OCI-LY7 (cell line): ENCODE measurements at regions not wholly inside any gene's neighbourhood (a gene's known extent, or its start where the extent isn't known, plus 50 kb on each side); places are given as distances from the start of the nearest gene placed in this dataset.

ENCODE experiments used
- BruUV-seq: library from RNA; stranded (reverse); fragments of 400-500 nt; replicated peaks from 2 replicates; lab custom pipeline; 2021; lab: Mats Ljungman, UMichigan
- CTCF ChIA-PET: fragments of 300-600 bp; sonication (Branson Sonifier 250); formaldehyde crosslinking; loops from one replicate; lab custom pipeline; 2022; ENCODE audit warnings: antibody characterized with exemption; ENCODE audit not compliant: unreplicated experiment; lab: Charles Lee
- POLR2A ChIA-PET: fragments of 300-600 bp; sonication (Branson Sonifier 250); formaldehyde crosslinking; loops from one replicate; lab custom pipeline; 2022; ENCODE audit warnings: antibody characterized with exemption; lab: Charles Lee
- DNase-seq: peaks from one replicate; pipeline ENCODE4 v3.0.0-alpha.2; 2015; ENCODE audit warnings: low spot score
- H2AFZ ChIP-seq: fragments of 200-600 bp; sonication (generic), shearing (Covaris generic); 2 replicates; pipeline ENCODE4 v1.6.1; 2014; ENCODE audit warnings: mild to moderate bottlenecking, antibody characterized with exemption, low read length, moderate library complexity
- H3K27ac ChIP-seq: fragments of 200-600 bp; sonication (generic); 2 replicates; pipeline ENCODE4 v1.5.1; 2014; ENCODE audit warnings: mixed run types, low read depth, mild to moderate bottlenecking, moderate library complexity, low read length, inconsistent platforms; ENCODE audit not compliant: poor library complexity, severe bottlenecking
- H3K36me3 ChIP-seq: fragments of 200-600 bp; sonication (generic); 2 replicates; pipeline ENCODE4 v1.6.1; 2014; ENCODE audit warnings: mild to moderate bottlenecking, antibody characterized with exemption, low read length, moderate library complexity, mixed read lengths; ENCODE audit not compliant: insufficient read depth
- H3K4me1 ChIP-seq: fragments of 200-600 bp; sonication (generic); 2 replicates; pipeline ENCODE4 v1.5.1; 2014; ENCODE audit warnings: mild to moderate bottlenecking, low read length; ENCODE audit not compliant: insufficient read depth, poor library complexity, severe bottlenecking
- H3K4me2 ChIP-seq: fragments of 200-600 bp; sonication (generic); 2 replicates; pipeline ENCODE4 v1.6.1; 2014; ENCODE audit warnings: mild to moderate bottlenecking, low read length
- H3K4me3 ChIP-seq: fragments of 200-600 bp; sonication (generic); 2 replicates; pipeline ENCODE4 v1.5.1; 2014; ENCODE audit warnings: mild to moderate bottlenecking, low read depth, low read length; ENCODE audit not compliant: poor library complexity, severe bottlenecking
- H3K79me2 ChIP-seq: fragments of 200-600 bp; sonication (generic); 2 replicates; pipeline ENCODE4 v1.6.1; 2016; ENCODE audit warnings: low read depth, mild to moderate bottlenecking, low read length, moderate library complexity, mixed read lengths; ENCODE audit not compliant: insufficient read depth
- H3K9me2 ChIP-seq: fragments of 200-600 bp; sonication (generic); 2 replicates; pipeline ENCODE4 v1.6.1; 2016; ENCODE audit warnings: mild to moderate bottlenecking, low read length, mixed read lengths; ENCODE audit not compliant: insufficient read depth
- H3K9me3 ChIP-seq: fragments of 200-600 bp; sonication (generic); 2 replicates; pipeline ENCODE4 v1.6.1; 2014; ENCODE audit warnings: mild to moderate bottlenecking, mixed run types, low read length, mixed read lengths
- H4K20me1 ChIP-seq: fragments of 200-600 bp; sonication (generic); 2 replicates; pipeline ENCODE4 v1.6.1; 2014; ENCODE audit warnings: mild to moderate bottlenecking, antibody characterized with exemption, low read length, moderate library complexity, mixed read lengths; ENCODE audit not compliant: insufficient read depth
- CTCF ChIP-seq: fragments of 200-600 bp; sonication (generic); conservative IDR thresholded peaks from 2 replicates; pipeline ENCODE4 v1.5.1; 2014; ENCODE audit warnings: mild to moderate bottlenecking, antibody characterized with exemption, low read length, moderate library complexity, mixed read lengths
- EZH2phosphoT487 ChIP-seq: fragments of 200-600 bp; sonication (generic); IDR thresholded peaks from 2 replicates; pipeline ENCODE4 v1.6.1; 2018; ENCODE audit warnings: low read depth, borderline replicate concordance, mild to moderate bottlenecking, mixed run types, antibody characterized with exemption, low read length, moderate library complexity, mixed read lengths
- intact Hi-C: fragments of 100-400 bp; cut with micrococcal nuclease; formaldehyde crosslinking; loops from one replicate; pipeline ENCODE4 v1.10.0; 2022; ENCODE audit not compliant: unreplicated experiment

GRCh38 chr18:29912351-29912750, 1130.2 kb downstream of the DSC3 start:
- Histone ChIP-seq H3K9me2 (no peaks in the 10 kb centered on the region), H3K9me3 (no peaks in the 10 kb centered on the region), H3K79me2 (no peaks in the 10 kb centered on the region), H3K4me1 (no peaks in the 10 kb centered on the region), H3K36me3 (no peaks in the 10 kb centered on the region), H2AFZ (no peak overlapping the region), H3K27ac (no peak overlapping the region), H4K20me1 (no peaks in the 10 kb centered on the region), H3K4me3 (no peak overlapping the region), H3K4me2 (no peak overlapping the region)
- CTCF ChIA-PET = interaction anchor here (0.6 kb wide), 1 partner anchor 631 kb away, joined by 3 read pairs; no protein-coding TSS in a partner anchor
- intact Hi-C loops = no loop called here
- BruUV-seq = no TSS peak
- no peak for DNase-seq
- no peak for TF ChIP-seq EZH2phosphoT487
- no peak for TF ChIP-seq CTCF
- POLR2A ChIA-PET = interaction anchor here (0.6 kb wide), 1 partner anchor 367 kb away, joined by 3 read pairs; no protein-coding TSS in a partner anchor

GRCh38 chr18:29892960-29893558, 1149.5 kb downstream of the DSC3 start:
- no peak for TF ChIP-seq EZH2phosphoT487
- TF ChIP-seq CTCF = peak; percentile 68
- H3K9me2 ChIP-seq = no peaks in the 10 kb centered on the region
- H3K27ac ChIP-seq = no peak overlapping the region
- H3K4me1 ChIP-seq = no peaks in the 10 kb centered on the region
- no peak overlapping the region for H3K4me2 ChIP-seq
- H3K4me3 ChIP-seq = no peak overlapping the region
- H3K79me2 ChIP-seq = no peaks in the 10 kb centered on the region
- no peaks in the 10 kb centered on the region for H4K20me1 ChIP-seq
- CTCF ChIA-PET = no interaction called here
- POLR2A ChIA-PET = no interaction called here
- no peaks in the 10 kb centered on the region for H3K9me3 ChIP-seq
- intact Hi-C loops = no loop called here
- DNase-seq = peak; percentile 0
- H3K36me3 ChIP-seq = no peaks in the 10 kb centered on the region
- no TSS peak for BruUV-seq
- no peak overlapping the region for H2AFZ ChIP-seq

GRCh38 chr18:29883114-29883513, 1159.4 kb downstream of the DSC3 start:
- no peak for DNase-seq

More at GRCh38 chr18:29883114-29883513, 1159.4 kb downstream of the DSC3 start:
- intact Hi-C loops = no loop called here
- Histone ChIP-seq H4K20me1 (no peaks in the 10 kb centered on the region), H3K79me2 (no peaks in the 10 kb centered on the region), H3K9me2 (no peaks in the 10 kb centered on the region), H3K4me2 (no peak overlapping the region), H2AFZ (no peak overlapping the region), H3K36me3 (no peaks in the 10 kb centered on the region), H3K27ac (no peak overlapping the region), H3K4me3 (no peak overlapping the region), H3K4me1 (no peaks in the 10 kb centered on the region), H3K9me3 (no peaks in the 10 kb centered on the region)
- CTCF ChIA-PET = no interaction called here
- POLR2A ChIA-PET = interaction anchor here (0.6 kb wide), 1 partner anchor 348 kb away, joined by 3 read pairs; no protein-coding TSS in a partner anchor
- TF ChIP-seq CTCF (no peak), EZH2phosphoT487 (no peak)
- no TSS peak for BruUV-seq
